GM12878 (cell line): ENCODE measurements at regions not wholly inside any gene's neighbourhood (a gene's known extent, or its start where the extent isn't known, plus 50 kb on each side); places are given as distances from the start of the nearest gene placed in this dataset.
"Not testable (repeated sequence)": the region's sequence is repeated elsewhere in the genome, so short reads cannot be mapped to it uniquely, and the experiment has no call there.

ENCODE experiments used
- ATAC-seq: fragments of 200-7000 bp; cut with Tn5 transposase; 3 replicates; pipeline ENCODE4 v1.9.1; 2020; ENCODE audit warnings: mild to moderate bottlenecking, moderate library complexity
- BruUV-seq: library from RNA; stranded (reverse); fragments of 400-500 nt; replicated peaks from 2 replicates; lab custom pipeline; 2021; lab: Mats Ljungman, UMichigan
- CTCF ChIA-PET: fragments of 300-600 bp; sonication (Branson Sonifier 250); formaldehyde crosslinking; extraction: SDS; loops from one replicate; lab custom pipeline; 2021; ENCODE audit warnings: inconsistent platforms; lab: Yijun Ruan, JAX
- POLR2A ChIA-PET: fragments of 350-600 bp; formaldehyde crosslinking; extraction: SDS; loops from one replicate; lab custom pipeline; 2021; ENCODE audit warnings: inconsistent platforms; lab: Charles Lee
- RAD21 ChIA-PET: fragments of 300-600 bp; sonication (Branson Sonifier 250); formaldehyde crosslinking; loops from one replicate; lab custom pipeline; 2023; ENCODE audit warnings: antibody characterized with exemption; ENCODE audit not compliant: unreplicated experiment; lab: Charles Lee
- SMC1A ChIA-PET: fragments of 300-600 bp; sonication (Branson Sonifier 250); formaldehyde crosslinking; loops from one replicate; lab custom pipeline; 2023; ENCODE audit not compliant: unreplicated experiment, uncharacterized antibody; lab: Charles Lee
- DNase-seq: peaks from one replicate; pipeline ENCODE4 v3.0.0-alpha.2; 2011; ENCODE audit warnings: low read depth, low spot score
- FAIRE-seq: peaks from 3 replicates; lab custom pipeline; 2011; peaks lifted over from hg19 to GRCh38; lab: Jason Lieb, UNC
- H2AFZ ChIP-seq: 2 replicates; pipeline ENCODE4 v1.6.0; 2011; ENCODE audit warnings: low read depth, low read length, control low read depth; ENCODE audit not compliant: control insufficient read depth
- H3K27ac ChIP-seq: 2 replicates; pipeline ENCODE4 v1.5.1; 2011; ENCODE audit warnings: control low read depth; ENCODE audit not compliant: control insufficient read depth, insufficient read depth
- H3K27me3 ChIP-seq, 2 experiments: replicated peaks in 1 of 2; 2 replicates each; pipeline versions ENCODE4 v1.6.0 to v1.6.1; 2011; ENCODE audit warnings: low read length in 1 of 2; ENCODE audit not compliant: control insufficient read depth in 2 of 2, insufficient read depth in 2 of 2
- H3K36me3 ChIP-seq, 2 experiments: 2 replicates each; pipeline ENCODE4 v1.5.1; 2011; ENCODE audit warnings: low read length in 1 of 2; ENCODE audit not compliant: control insufficient read depth in 2 of 2, insufficient read depth in 2 of 2
- H3K4me1 ChIP-seq: 2 replicates; pipeline ENCODE4 v1.6.1; 2011; ENCODE audit warnings: mild to moderate bottlenecking, low read length, moderate library complexity, mixed read lengths; ENCODE audit not compliant: control insufficient read depth, insufficient read depth
- H3K4me2 ChIP-seq: 2 replicates; pipeline ENCODE4 v1.6.0; 2011; ENCODE audit warnings: control low read depth; ENCODE audit not compliant: control insufficient read depth, insufficient read depth
- H3K4me3 ChIP-seq: fragments of 200-600 bp; sonication (generic); 2 replicates; pipeline ENCODE4 v1.5.1; 2016
- H3K79me2 ChIP-seq: 2 replicates; pipeline ENCODE4 v1.6.0; 2011; ENCODE audit warnings: low read length; ENCODE audit not compliant: control insufficient read depth, insufficient read depth
- H3K9ac ChIP-seq: 2 replicates; pipeline ENCODE4 v1.8.0; 2011; ENCODE audit warnings: low read length, control low read depth, mixed read lengths; ENCODE audit not compliant: control insufficient read depth, insufficient read depth
- H3K9me3 ChIP-seq: replicated peaks from 3 replicates; pipeline ENCODE4 v1.5.1; 2011; ENCODE audit warnings: mild to moderate bottlenecking, low read length; ENCODE audit not compliant: control insufficient read depth, insufficient read depth
- H4K20me1 ChIP-seq: 2 replicates; pipeline ENCODE4 v1.6.0; 2011; ENCODE audit not compliant: control insufficient read depth, insufficient read depth
- BHLHE40 ChIP-seq, 2 experiments: fragments of 450-650 bp in 1 of 2; IDR thresholded peaks; 2 replicates each; pipeline ENCODE4 v1.6.1; 2011 to 2017; ENCODE audit warnings: low read depth in 2 of 2, borderline replicate concordance in 1 of 2, improper control_type of control experiment in 1 of 2, low read length in 1 of 2, mild to moderate bottlenecking in 1 of 2
- BRCA1 ChIP-seq: IDR thresholded peaks from 2 replicates; pipeline ENCODE4 v1.6.1; 2011; ENCODE audit warnings: low read depth, low read length, improper control_type of control experiment
- DPF2 ChIP-seq: fragments of 450-650 bp; IDR thresholded peaks from 2 replicates; pipeline ENCODE4 v1.6.1; 2017; ENCODE audit warnings: mild to moderate bottlenecking
- IRF3 ChIP-seq: fragments of 450-650 bp; IDR thresholded peaks from 2 replicates; pipeline ENCODE4 v1.6.1; 2014; ENCODE audit warnings: mild to moderate bottlenecking
- NFYB ChIP-seq: IDR thresholded peaks from 2 replicates; pipeline ENCODE4 v1.6.1; 2011; ENCODE audit warnings: low read depth, mild to moderate bottlenecking, low read length, improper control_type of control experiment, moderate library complexity; ENCODE audit not compliant: insufficient read depth
- PML ChIP-seq: IDR thresholded peaks from 2 replicates; pipeline ENCODE4 v1.6.1; 2012; ENCODE audit warnings: low read length, inconsistent platforms
- RBBP5 ChIP-seq: fragments of 200-600 bp; sonication (generic); conservative IDR thresholded peaks from 2 replicates; pipeline ENCODE4 v1.6.1; 2016
- SPI1 ChIP-seq: IDR thresholded peaks from 2 replicates; pipeline ENCODE4 v1.6.1; 2011; ENCODE audit warnings: low read depth, mild to moderate bottlenecking, low read length, moderate library complexity, borderline replicate concordance; ENCODE audit not compliant: insufficient read depth
- WGBS: methylation state at CpG from one replicate; pipeline ENCODE4 v1.1.6; 2016; ENCODE audit warnings: low lambda C conversion rate; ENCODE audit not compliant: insufficient replicate concordance, insufficient coverage; ENCODE audit errors: missing lambda C conversion rate; 5-methylcytosine and 5-hydroxymethylcytosine counted together
- in situ Hi-C: fragments of 300-500 bp; cut with MboI; formaldehyde crosslinking; loops from 9 replicates; pipeline ENCODE4 v1.14.3; 2018; ENCODE audit warnings: mixed read lengths
- intact Hi-C: fragments of 100-400 bp; cut with micrococcal nuclease; formaldehyde crosslinking; loops from one replicate; pipeline ENCODE4 v1.14.2; 2022; ENCODE audit not compliant: unreplicated experiment
- TF ChIP-seq, protein P1 (sequence below): IDR thresholded peaks from 2 replicates; pipeline ENCODE4 v1.6.1; 2012; ENCODE audit warnings: low read depth, low read length, improper control_type of control experiment

GRCh38 chr3:10695186-10695585 lies 120.8 kb upstream of the SLC6A11 start:
- H3K4me1 ChIP-seq, CTCF ChIA-PET, POLR2A ChIA-PET, H3K36me3 ChIP-seq, H3K79me2 ChIP-seq, SMC1A ChIA-PET, FAIRE-seq, H3K9ac ChIP-seq, BruUV-seq, H3K27me3 ChIP-seq, DNase-seq, RAD21 ChIA-PET, H3K9me3 ChIP-seq, intact Hi-C loops, H3K27ac ChIP-seq, H3K4me3 ChIP-seq, ATAC-seq, H3K4me2 ChIP-seq, H4K20me1 ChIP-seq, in situ Hi-C loops, H2AFZ ChIP-seq: not testable (repeated sequence)
- WGBS = 0% methylated on average over 2 of the region's 2 CpGs

DNA sequence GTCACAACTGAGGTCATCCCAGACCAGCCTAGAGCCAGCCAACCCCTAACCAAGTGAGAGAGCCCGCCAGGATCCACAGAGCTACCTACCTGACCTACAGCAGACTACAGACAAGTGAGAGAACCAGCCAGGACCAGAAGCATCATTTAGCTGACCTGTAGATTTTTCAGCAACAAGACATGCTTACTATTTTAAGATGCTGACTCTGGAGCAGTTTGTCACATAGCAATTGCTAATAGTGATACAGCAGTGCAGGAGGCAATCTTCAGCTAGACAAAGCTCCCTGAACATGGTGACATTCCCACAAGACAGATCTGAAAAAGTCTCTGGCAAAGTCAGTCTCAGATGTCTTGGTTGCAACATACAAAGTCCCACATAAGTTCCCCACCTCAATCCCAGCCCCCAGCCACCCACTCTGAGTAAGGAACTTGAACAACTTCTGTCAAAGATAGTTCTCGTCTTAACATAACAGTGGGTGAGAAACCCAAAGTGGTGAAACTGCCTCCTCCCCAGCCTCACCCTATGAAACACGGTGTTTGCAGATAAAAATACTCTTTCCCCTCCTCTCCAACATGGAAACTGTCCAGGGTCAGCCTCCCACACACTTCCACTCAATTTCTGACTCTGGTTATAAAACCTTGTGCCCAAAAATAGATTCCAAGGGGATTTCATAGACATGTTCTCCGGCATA lies 120.3 kb upstream of the SLC6A11 start:
- 3% methylated on average over 4 of the region's 4 CpGs for WGBS
- Histone ChIP-seq H3K79me2 (no peaks in the 10 kb centered on the region), H3K27me3 (no peaks in the 10 kb centered on the region; a peak in 1 of 4 replicates), H3K4me1 (no peaks in the 10 kb centered on the region), H3K4me2 (no peak overlapping the region), H3K4me3 (no peak overlapping the region)
- SMC1A ChIA-PET = no interaction called here
- no TSS peak for BruUV-seq
- TF ChIP-seq DPF2 = no peak
- TF ChIP-seq SPI1 = no peak
- TF ChIP-seq BRCA1 = no peak
- no peak for TF ChIP-seq RBBP5
- no peak for TF ChIP-seq BHLHE40 (IDR thresholded peaks at IDR 0.05; ENCODE audit: borderline replicate concordance in 1 of 2, low read depth in 2 of 2, low read length in 1 of 2)
- no peak for TF ChIP-seq PML
- TF ChIP-seq NFYB = no peak
- TF ChIP-seq, protein P1, sequence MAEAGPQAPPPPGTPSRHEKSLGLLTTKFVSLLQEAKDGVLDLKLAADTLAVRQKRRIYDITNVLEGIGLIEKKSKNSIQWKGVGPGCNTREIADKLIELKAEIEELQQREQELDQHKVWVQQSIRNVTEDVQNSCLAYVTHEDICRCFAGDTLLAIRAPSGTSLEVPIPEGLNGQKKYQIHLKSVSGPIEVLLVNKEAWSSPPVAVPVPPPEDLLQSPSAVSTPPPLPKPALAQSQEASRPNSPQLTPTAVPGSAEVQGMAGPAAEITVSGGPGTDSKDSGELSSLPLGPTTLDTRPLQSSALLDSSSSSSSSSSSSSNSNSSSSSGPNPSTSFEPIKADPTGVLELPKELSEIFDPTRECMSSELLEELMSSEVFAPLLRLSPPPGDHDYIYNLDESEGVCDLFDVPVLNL = no peak
- TF ChIP-seq IRF3 = no peak
- TF ChIP-seq, all 136 proteins: peak for 0
- H2AFZ ChIP-seq = no peak overlapping the region
- no peak for ATAC-seq
- no peaks in the 10 kb centered on the region for H3K36me3 ChIP-seq
- in situ Hi-C loops = no loop called here
- no peak overlapping the region for H3K9ac ChIP-seq
- intact Hi-C loops = no loop called here
- H3K27ac ChIP-seq = no peak overlapping the region
- no peak for FAIRE-seq
- no peaks in the 10 kb centered on the region for H4K20me1 ChIP-seq
- ChIA-PET RAD21 (no interaction called here), POLR2A (no interaction called here), CTCF (no interaction called here)
- H3K9me3 ChIP-seq = no peaks in the 10 kb centered on the region; the same call in 2 of the 3 replicates
- DNase-seq = no peak
